Heart right ventricle (tissue), 16 donors: ENCODE measurements at regions not wholly inside any gene's neighbourhood (a gene's known extent, or its start where the extent isn't known, plus 50 kb on each side); places are given as distances from the start of the nearest gene placed in this dataset.

Experiments used
- ATAC-seq, 8 donors: fragments of 200-7000 bp; cut with Tn5 transposase; one replicate each; pipeline ENCODE4 v1.9.1; 2020; ENCODE audit warnings: mild to moderate bottlenecking in 8 of 8, moderate library complexity in 8 of 8, moderate number of reproducible peaks in 1 of 8
- DNase-seq, 2 donors: peaks; one replicate each; pipeline ENCODE4 v3.0.0-alpha.2; 2020
- H3K27ac ChIP-seq, 10 donors: fragments of 200-600 bp; sonication (generic) in 2 of 10; one replicate each; pipeline versions ENCODE4 v1.5.0 to v1.8.0; 2020 to 2022; ENCODE audit warnings: mild to moderate bottlenecking in 3 of 10
- H3K27me3 ChIP-seq, 7 donors: fragments of 200-600 bp; one replicate each; pipeline ENCODE4 v1.8.0; 2021 to 2022; ENCODE audit warnings: mild to moderate bottlenecking in 2 of 7
- H3K36me3 ChIP-seq, 9 donors: fragments of 200-600 bp; sonication (generic) in 1 of 9; one replicate each; pipeline versions ENCODE4 v1.5.0 to v1.8.0; 2020 to 2022; ENCODE audit warnings: mild to moderate bottlenecking in 2 of 9
- H3K4me1 ChIP-seq, 9 donors: fragments of 200-600 bp; sonication (generic) in 1 of 9; one replicate each; pipeline versions ENCODE4 v1.5.0 to v1.8.0; 2020 to 2022; ENCODE audit warnings: mild to moderate bottlenecking in 4 of 9
- H3K4me3 ChIP-seq, 10 donors: fragments of 200-600 bp; sonication (generic) in 2 of 10; one replicate each; pipeline versions ENCODE4 v1.5.0 to v1.8.0; 2020 to 2022; ENCODE audit warnings: mild to moderate bottlenecking in 7 of 10, moderate library complexity in 2 of 10
- H3K9me3 ChIP-seq, 11 donors: fragments of 200-600 bp in 10 of 11; sonication (generic) in 2 of 11; one replicate each; pipeline versions ENCODE4 v1.5.0 to v1.8.0; 2013 to 2022; ENCODE audit warnings: mild to moderate bottlenecking in 2 of 11, control low read depth in 1 of 11, moderate library complexity in 1 of 11
- CTCF ChIP-seq, 9 donors: fragments of 200-600 bp; sonication (generic) in 2 of 9; IDR thresholded peaks; one replicate each; pipeline versions ENCODE4 v1.5.0 to v1.8.0; 2021 to 2022; ENCODE audit warnings: antibody characterized with exemption in 9 of 9, mild to moderate bottlenecking in 5 of 9, moderate library complexity in 1 of 9
- WGBS, 2 donors: extraction: QIAGEN DNeasy Blood & Tissue Kit; methylation state at CpG; one replicate each; pipeline ENCODE4 v1.1.7; 2013; ENCODE audit warnings: inconsistent platforms in 1 of 2; 5-methylcytosine and 5-hydroxymethylcytosine counted together
- intact Hi-C, 10 donors: fragments of 100-400 bp; cut with DNase I; formaldehyde crosslinking; loops; one replicate each; pipeline versions ENCODE4 v1.11.1 to v1.14.2; 2022
- donor health status: Arrhythmogenic right ventricular cardiomyopathy.
- donor health status: ischemic (EF 13 %, LVEDD 7.1; RV severe dilation, severe dysfunction).
- donor health status: healthy with polysubstance abuse.
- donor health status: DM: no; HTN: yes; CAD: no.
- donor health status: DM: no; HTN: no; CAD: no.
- donor health status: ischemic (EF 25% LVEDD 6.9; RV normal size, moderate dysfunction).
- donor health status: ischemic (EF 25% LVEDD 5.7; RV mildly dilated, moderate dysfunction).
- donor health status: healthy.
- donor health status: DM: yes; HTN: yes; CAD: no.
- donor health status: Ischemic cardiomyopathy.
- donor health status: ischemic (EF 35%, LVEDD 5.7; RV mildly dilated, moderate dysfunction).
- donor health status: nonischemic (EF 11% LVEDD 7.7; RV severe dilation, severe dysfunction).
- donor health status: DM: yes; HTN: yes; CAD: no.
- donor health status: PGD.
- donor health status: ischemic (EF 29% LVEDD 5.4; RV normal size, mild dysfunction).
- donor health status: nonischemic (EF 23%, LVEDD 6.1; RV moderate dilation, normal function).

DNA sequence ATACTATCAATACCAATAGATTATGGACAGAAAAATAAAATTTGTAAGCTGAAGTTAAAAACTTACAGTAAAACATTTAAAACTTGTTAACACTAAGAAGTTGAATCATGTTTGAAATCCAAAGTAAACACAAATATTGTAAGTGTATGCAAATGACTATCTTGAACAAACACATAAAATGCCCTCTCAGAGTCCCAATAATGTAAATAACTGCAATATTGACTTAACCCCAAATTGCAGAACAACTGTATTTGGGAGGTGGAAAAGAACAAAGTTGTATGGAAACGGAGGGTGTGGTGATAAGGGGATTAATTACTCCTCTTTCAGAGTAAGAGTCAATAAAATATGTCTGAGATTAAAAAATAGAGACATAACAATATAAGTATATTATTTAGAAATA is 140.0 kb upstream of the NOL4 start:
- intact Hi-C loops: loop anchor here in 1 of 10 donors (10.0 kb wide), 1 partner anchor 80 kb away; no protein-coding TSS in a partner anchor
- 67 to 76% methylated on average over 1 of the region's 1 CpG for WGBS, 2 donors
- ATAC-seq (no peak), DNase-seq (no peak)
- Histone ChIP-seq H3K27ac (no peak overlapping the region), H3K9me3 (no peaks in the 10 kb centered on the region), H3K4me1 (no peaks in the 10 kb centered on the region), H3K4me3 (no peak overlapping the region), H3K27me3 (no peaks in the 10 kb centered on the region), H3K36me3 (no peaks in the 10 kb centered on the region)
- TF ChIP-seq CTCF (IDR thresholded peaks at IDR 0.05): no peak

- no peak for ATAC-seq
- no peak for DNase-seq
- H3K4me3 ChIP-seq: no peak overlapping the region
- H3K4me1 ChIP-seq: no peaks in the 10 kb centered on the region
- no peak for TF ChIP-seq CTCF (IDR thresholded peaks at IDR 0.05)
- H3K9me3 ChIP-seq: no peaks in the 10 kb centered on the region
- 79 to 81% methylated on average over 3 of the region's 3 CpGs for WGBS, 2 donors
- no peaks in the 10 kb centered on the region for H3K36me3 ChIP-seq
- H3K27me3 ChIP-seq: no peaks in the 10 kb centered on the region
- no peak overlapping the region for H3K27ac ChIP-seq
- intact Hi-C loops: loop anchor here in 1 of 10 donors (10.0 kb wide), 1 partner anchor 56 kb away; no protein-coding TSS in a partner anchor
Measured at GRCh38 chr18:34370704-34371395, 146.1 kb upstream of the NOL4 start.

- Histone ChIP-seq H3K36me3 (no peaks in the 10 kb centered on the region), H3K4me1 (no peaks in the 10 kb centered on the region), H3K9me3 (no peaks in the 10 kb centered on the region), H3K27ac (no peak overlapping the region), H3K27me3 (no peaks in the 10 kb centered on the region), H3K4me3 (no peak overlapping the region)
- 70% methylated on average over 1 of the region's 1 CpG for WGBS, 2 donors
- no peak for ATAC-seq
- DNase-seq: no peak
- intact Hi-C loops: no loop called here
- TF ChIP-seq CTCF (IDR thresholded peaks at IDR 0.05): no peak
Measured at GRCh38 chr18:34380326-34380725, 155.6 kb upstream of the NOL4 start.

- no peaks in the 10 kb centered on the region for H3K4me1 ChIP-seq
- DNase-seq: no peak
- no peak overlapping the region for H3K4me3 ChIP-seq
- no peak for TF ChIP-seq CTCF (IDR thresholded peaks at IDR 0.05)
- no peak for ATAC-seq
- intact Hi-C loops: no loop called here
- no peaks in the 10 kb centered on the region for H3K36me3 ChIP-seq
- H3K27me3 ChIP-seq: no peaks in the 10 kb centered on the region
- no peak overlapping the region for H3K27ac ChIP-seq
- H3K9me3 ChIP-seq: peaks cover 0 to 6% (median 0%) of the 10 kb centered on the region in 11 donors
Measured at GRCh38 chr18:34385311-34385710, 160.6 kb upstream of the NOL4 start.
